Endodermal cell (in vitro differentiated cells): ENCODE measurements at regions not wholly inside any gene's neighbourhood (a gene's known extent, or its start where the extent isn't known, plus 50 kb on each side); places are given as distances from the start of the nearest gene placed in this dataset.

Experiments
- DNase-seq: peaks from one replicate; pipeline ENCODE4 v3.0.0-alpha.2; 2017
- H3K27ac ChIP-seq: 2 replicates; pipeline ENCODE4 v1.5.1; 2013; ENCODE audit warnings: mild to moderate bottlenecking, low read depth, low read length, moderate library complexity
- H3K27me3 ChIP-seq: 2 replicates; pipeline ENCODE4 v1.6.1; 2013; ENCODE audit warnings: mild to moderate bottlenecking, low read length, moderate library complexity; ENCODE audit not compliant: insufficient read depth, control insufficient read depth, poor library complexity, severe bottlenecking
- H3K36me3 ChIP-seq: 2 replicates; pipeline ENCODE4 v1.7.0; 2013; ENCODE audit warnings: mild to moderate bottlenecking, low read length, moderate library complexity; ENCODE audit not compliant: control insufficient read depth, insufficient read depth
- H3K4me1 ChIP-seq: one replicate; pipeline ENCODE4 v1.7.0; 2013; ENCODE audit warnings: low read length; ENCODE audit not compliant: control insufficient read depth, insufficient read depth
- H3K4me3 ChIP-seq: 2 replicates; pipeline ENCODE4 v1.5.1; 2013; ENCODE audit warnings: mild to moderate bottlenecking, low read length, moderate library complexity
- H3K9ac ChIP-seq: 2 replicates; pipeline ENCODE4 v1.6.1; 2013; ENCODE audit warnings: mild to moderate bottlenecking, low read length, moderate library complexity; ENCODE audit not compliant: poor library complexity, severe bottlenecking; ENCODE audit errors: extremely low read depth
- H3K9me3 ChIP-seq: 2 replicates; pipeline ENCODE4 v1.6.1; 2013; ENCODE audit warnings: mild to moderate bottlenecking, low read length, moderate library complexity; ENCODE audit not compliant: control insufficient read depth
- H3K27ac Mint-ChIP-seq: 2 replicates; pipeline ENCODE4 v1.8.0; 2020; ENCODE audit warnings: mixed read lengths
- H3K27me3 Mint-ChIP-seq: 2 replicates; pipeline ENCODE4 v1.8.0; 2021; ENCODE audit warnings: mild to moderate bottlenecking, mixed read lengths; ENCODE audit not compliant: insufficient read depth
- H3K36me3 Mint-ChIP-seq: 2 replicates; pipeline ENCODE4 v1.8.0; 2020; ENCODE audit warnings: low read depth, mixed read lengths
- H3K4me1 Mint-ChIP-seq: 2 replicates; pipeline ENCODE4 v1.8.0; 2020; ENCODE audit warnings: mixed read lengths
- H3K4me3 Mint-ChIP-seq: 2 replicates; pipeline ENCODE4 v1.8.0; 2020; ENCODE audit warnings: mild to moderate bottlenecking, moderate library complexity, mixed read lengths
- H3K9me3 Mint-ChIP-seq: 2 replicates; pipeline ENCODE4 v1.8.0; 2020; ENCODE audit warnings: mild to moderate bottlenecking, mixed read lengths
- CTCF ChIP-seq: fragments of 200-600 bp; sonication (generic); conservative IDR thresholded peaks from 2 replicates; pipeline ENCODE4 v1.5.0; 2021; ENCODE audit warnings: antibody characterized with exemption, mild to moderate bottlenecking
- WGBS, 2 experiments: methylation state at CpG; one replicate each; pipeline versions ENCODE4 v1.1.5 to v1.1.7; 2013; ENCODE audit warnings: missing lambda C conversion rate in 2 of 2, mixed read lengths in 1 of 2; ENCODE audit not compliant: insufficient coverage in 1 of 2, insufficient read length in 1 of 2; 5-methylcytosine and 5-hydroxymethylcytosine counted together

DNA sequence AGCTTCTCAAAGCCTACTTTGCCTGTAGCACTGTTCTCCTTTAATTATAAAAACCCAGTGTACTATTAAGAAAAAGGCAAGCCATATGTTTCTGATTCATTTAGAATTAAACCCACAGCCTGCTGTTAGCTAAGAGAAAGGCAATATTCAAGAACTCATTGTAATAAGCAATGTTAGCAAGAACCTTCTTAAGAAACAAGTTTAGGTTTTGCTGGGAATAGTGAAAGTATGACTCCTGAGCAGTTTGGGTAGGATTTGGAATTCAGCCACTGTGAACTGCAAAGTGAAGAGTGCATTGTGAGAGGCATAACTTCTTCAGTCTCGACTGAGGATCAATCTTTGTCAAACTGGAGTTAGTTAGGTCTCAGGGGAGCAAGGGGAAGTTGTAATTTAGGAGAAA, 206.5 kb upstream of the NT5C1B start:
- peaks cover 14% of the 10 kb centered on the region for H3K4me1 Mint-ChIP-seq

GRCh38 chr2:18792684-18793083, 203.3 kb upstream of the NT5C1B start:
- H3K4me1 ChIP-seq = no peaks in the 10 kb centered on the region
- H3K9ac ChIP-seq = no peak overlapping the region
- Mint-ChIP-seq H3K9me3 (no peaks in the 10 kb centered on the region), H3K27me3 (peaks cover 69% of the 10 kb centered on the region), H3K27ac (no peak overlapping the region), H3K36me3 (no peaks in the 10 kb centered on the region), H3K4me3 (no peak overlapping the region), H3K4me1 (peaks cover 5% of the 10 kb centered on the region)
- 85% methylated on average over 6 of the region's 6 CpGs; no CpG with 5 or more reads in 1 of the 2 experiments for WGBS, 2 experiments
- TF ChIP-seq CTCF = no peak
- no peaks in the 10 kb centered on the region for H3K36me3 ChIP-seq
- H3K27me3 ChIP-seq = peaks cover 33% of the 10 kb centered on the region
- H3K9me3 ChIP-seq = no peaks in the 10 kb centered on the region
- no peak overlapping the region for H3K27ac ChIP-seq
- no peak overlapping the region for H3K4me3 ChIP-seq
- no peak for DNase-seq

More for the DNA sequence above, 206.5 kb upstream of the NT5C1B start:
- no peak overlapping the region for H3K27ac ChIP-seq
- peaks cover 7% of the 10 kb centered on the region for H3K4me1 ChIP-seq
- no peak for DNase-seq
- Mint-ChIP-seq H3K36me3 (no peaks in the 10 kb centered on the region), H3K4me3 (no peak overlapping the region), H3K27me3 (peaks cover 52% of the 10 kb centered on the region), H3K9me3 (no peaks in the 10 kb centered on the region), H3K27ac (no peak overlapping the region)
- H3K9ac ChIP-seq = no peak overlapping the region
- H3K9me3 ChIP-seq = no peaks in the 10 kb centered on the region
- no peak for TF ChIP-seq CTCF
- WGBS, 2 experiments = 95% methylated on average over 1 of the region's 1 CpG; no CpG with 5 or more reads in 1 of the 2 experiments
- H3K4me3 ChIP-seq = no peak overlapping the region
- no peaks in the 10 kb centered on the region for H3K36me3 ChIP-seq
- peaks cover 19% of the 10 kb centered on the region for H3K27me3 ChIP-seq

- no peak overlapping the region for H3K27ac Mint-ChIP-seq
- DNase-seq = no peak
- no peaks in the 10 kb centered on the region for H3K9me3 Mint-ChIP-seq
- H3K36me3 ChIP-seq = no peaks in the 10 kb centered on the region
- peaks cover 33% of the 10 kb centered on the region for H3K27me3 ChIP-seq
- no peak overlapping the region for H3K4me3 Mint-ChIP-seq
- no peaks in the 10 kb centered on the region for H3K36me3 Mint-ChIP-seq
- whole genome bisulfite sequencing, 2 experiments = 78 to 94% methylated on average over 2 to 3 of the region's 3 CpGs
- H3K4me1 Mint-ChIP-seq = peaks cover 5% of the 10 kb centered on the region
- no peak overlapping the region for H3K27ac ChIP-seq
- no peaks in the 10 kb centered on the region for H3K9me3 ChIP-seq
- H3K4me1 ChIP-seq = no peaks in the 10 kb centered on the region
- H3K27me3 Mint-ChIP-seq = peaks cover 74% of the 10 kb centered on the region
- H3K4me3 ChIP-seq = no peak overlapping the region
- H3K9ac ChIP-seq = no peak overlapping the region
- TF ChIP-seq CTCF = no peak
These were observed 202.9 kb upstream of the NT5C1B start for GRCh38 chr2:18792226-18792629.
